ENCODE measurements at regions not wholly inside any gene's neighbourhood (a gene's known extent, or its start where the extent isn't known, plus 50 kb on each side); places are given as distances from the start of the nearest gene placed in this dataset.

- Mint-ChIP-seq H3K9me3 (no peaks in the 10 kb centered on the region), H3K27me3 (ENCODE audit: low read depth) (peaks cover 32% of the 10 kb centered on the region), H3K4me3 (no peak overlapping the region), H3K4me1 (no peaks in the 10 kb centered on the region), H3K36me3 (ENCODE audit: insufficient read depth in 1 of 3, low read depth in 3 of 3) (no peaks in the 10 kb centered on the region), H3K27ac (no peak overlapping the region)
- no peak overlapping the region for H3K4me2 ChIP-seq (ENCODE audit: insufficient read depth, insufficient read length, low read length)
- no peak overlapping the region for H3K9ac ChIP-seq (ENCODE audit: extremely low read depth, insufficient read length, low read length)
- H3K79me2 ChIP-seq (ENCODE audit: insufficient read depth, low read length): no peaks in the 10 kb centered on the region
- no peak overlapping the region for H3K14ac ChIP-seq (ENCODE audit: insufficient read depth, low read length)
- no peak overlapping the region for H2AK5ac ChIP-seq (ENCODE audit: insufficient read length, low read length)
- no peak overlapping the region for H3K23ac ChIP-seq (ENCODE audit: insufficient read length, low read depth, low read length)
- H3K27me3 ChIP-seq (ENCODE audit: insufficient read depth, low read length): no peaks in the 10 kb centered on the region; the same call in 1 of the 2 replicates
- H4K20me1 ChIP-seq (ENCODE audit: control insufficient read depth, insufficient read depth, insufficient read length): no peaks in the 10 kb centered on the region
- no peak for TF ChIP-seq CTCF (conservative IDR thresholded peaks at IDR 0.05)
- H3K18ac ChIP-seq (ENCODE audit: insufficient read length, low read depth, low read length): no peak overlapping the region
- no peak overlapping the region for H4K8ac ChIP-seq (replicated peaks; ENCODE audit: insufficient read length, low read depth, low read length)
- no peaks in the 10 kb centered on the region for H3K9me3 ChIP-seq (ENCODE audit: control insufficient read depth, low read depth, low read length)
- no peak overlapping the region for H3K4ac ChIP-seq (ENCODE audit: low read depth, low read length)
- no peak overlapping the region for H2BK12ac ChIP-seq (ENCODE audit: insufficient read length, low read depth, low read length)
- no peak overlapping the region for H2AFZ ChIP-seq (ENCODE audit: low read length)
- no peak overlapping the region for H2BK20ac ChIP-seq (ENCODE audit: low read depth, low read length, poor library complexity, severe bottlenecking)
- WGBS (ENCODE audit: extremely low coverage, insufficient read length, low lambda C conversion rate): no CpG with 5 or more reads among the region's 2 CpGs
- H3K23me2 ChIP-seq (ENCODE audit: insufficient read length, low read depth, low read length, poor library complexity, severe bottlenecking): no peaks in the 10 kb centered on the region
- no peaks in the 10 kb centered on the region for H3K79me1 ChIP-seq (ENCODE audit: insufficient read depth, low read depth, low read length, poor library complexity, severe bottlenecking)
- no peak overlapping the region for H3K56ac ChIP-seq (ENCODE audit: insufficient read length, low read depth, low read length)
- H3K4me1 ChIP-seq (ENCODE audit: insufficient read depth, low read length): no peaks in the 10 kb centered on the region
- no peak overlapping the region for H3T11ph ChIP-seq (ENCODE audit: low read length)
- no peak overlapping the region for H4K91ac ChIP-seq (ENCODE audit: insufficient read length, low read depth, low read length)
- no peak overlapping the region for H2BK15ac ChIP-seq (ENCODE audit: low read depth, low read length)
- no peak overlapping the region for H4K5ac ChIP-seq (ENCODE audit: insufficient read length, low read depth, low read length)
- no peak overlapping the region for H3K27ac ChIP-seq (ENCODE audit: insufficient read length, low read depth, low read length)
- DNase-seq: no peak
- H2BK120ac ChIP-seq (ENCODE audit: low read depth, low read length, poor library complexity, severe bottlenecking): no peak overlapping the region
- H2BK5ac ChIP-seq (ENCODE audit: insufficient read length, low read length): no peak overlapping the region
Observed at GRCh38 chr5:88653471-88653870, 229.5 kb downstream of the MEF2C start.
